Central memory CD8-positive, alpha-beta T cell (primary cell): ENCODE measurements at regions not wholly inside any gene's neighbourhood (a gene's known extent, or its start where the extent isn't known, plus 50 kb on each side); places are given as distances from the start of the nearest gene placed in this dataset.

Experiments
- ATAC-seq: fragments of 150-1000 bp; cut with Tn5 transposase; replicated peaks from 2 replicates; pipeline ENCODE4 v1.10.0; 2022; ENCODE audit warnings: mild to moderate bottlenecking, moderate FRiP score, moderate number of reproducible peaks; ENCODE audit not compliant: poor library complexity, severe bottlenecking; ENCODE audit errors: extremely low read depth
- DNase-seq, 2 donors: peaks; one replicate each; pipeline ENCODE4 v3.0.0; 2021; ENCODE audit warnings: low spot score in 2 of 2
- H3K27ac Mint-ChIP-seq: one replicate; pipeline ENCODE4 v1.8.0; 2022; ENCODE audit warnings: low read depth, mild to moderate bottlenecking, moderate library complexity, mixed read lengths
- H3K27me3 Mint-ChIP-seq: one replicate; pipeline ENCODE4 v1.8.0; 2022; ENCODE audit warnings: mixed read lengths
- H3K36me3 Mint-ChIP-seq: one replicate; pipeline ENCODE4 v1.8.0; 2022; ENCODE audit warnings: mild to moderate bottlenecking, moderate library complexity, mixed read lengths; ENCODE audit not compliant: insufficient read depth
- H3K4me1 Mint-ChIP-seq: one replicate; pipeline ENCODE4 v1.8.0; 2022; ENCODE audit warnings: mixed read lengths
- H3K4me3 Mint-ChIP-seq: one replicate; pipeline ENCODE4 v1.8.0; 2022; ENCODE audit warnings: mild to moderate bottlenecking, moderate library complexity, mixed read lengths
- H3K9me3 Mint-ChIP-seq: one replicate; pipeline ENCODE4 v1.8.0; 2022; ENCODE audit warnings: mixed read lengths

GRCh38 chr2:38129481-38129880 lies 53.5 kb upstream of the CYP1B1 start:
- peaks cover 8% of the 10 kb centered on the region for H3K9me3 Mint-ChIP-seq
- H3K27ac Mint-ChIP-seq, result no peak overlapping the region
- DNase-seq (no peak), ATAC-seq (no peak)
- H3K4me3 Mint-ChIP-seq, result no peak overlapping the region
- no peaks in the 10 kb centered on the region for H3K27me3 Mint-ChIP-seq
- no peaks in the 10 kb centered on the region for H3K36me3 Mint-ChIP-seq
- H3K4me1 Mint-ChIP-seq, result no peaks in the 10 kb centered on the region

- H3K27me3 Mint-ChIP-seq, result no peaks in the 10 kb centered on the region
- ATAC-seq, result no peak
- no peak overlapping the region for H3K27ac Mint-ChIP-seq
- H3K9me3 Mint-ChIP-seq, result peaks cover 8% of the 10 kb centered on the region
- H3K36me3 Mint-ChIP-seq, result no peaks in the 10 kb centered on the region
- no peak overlapping the region for H3K4me3 Mint-ChIP-seq
- H3K4me1 Mint-ChIP-seq, result no peaks in the 10 kb centered on the region
- DNase-seq, result no peak
Measured at GRCh38 chr2:38128653-38129052, 52.7 kb upstream of the CYP1B1 start.

DNA sequence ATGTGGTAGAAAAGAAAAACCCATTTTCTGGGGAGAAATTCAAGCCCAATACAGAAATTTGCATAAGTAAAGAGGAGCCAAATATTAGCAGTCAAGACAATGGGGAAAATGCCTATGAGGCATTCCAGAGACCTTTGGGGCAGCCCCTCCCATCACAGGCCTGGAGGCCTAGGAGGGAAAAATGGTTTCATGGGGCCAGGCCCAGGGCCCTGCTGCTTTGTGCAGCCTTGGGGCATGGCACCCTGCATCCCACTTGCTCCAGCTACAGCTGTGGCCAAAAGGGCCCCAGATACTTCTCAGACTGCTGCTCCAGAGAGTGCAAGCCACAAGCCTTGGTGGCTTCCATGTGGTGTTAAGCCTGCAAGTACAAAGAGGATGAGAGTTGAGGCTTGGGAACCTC lies 51.3 kb upstream of the CYP1B1 start:
- no peaks in the 10 kb centered on the region for H3K4me1 Mint-ChIP-seq
- H3K9me3 Mint-ChIP-seq, result peaks cover 8% of the 10 kb centered on the region
- ATAC-seq (no peak), DNase-seq (no peak)
- no peaks in the 10 kb centered on the region for H3K27me3 Mint-ChIP-seq
- no peaks in the 10 kb centered on the region for H3K36me3 Mint-ChIP-seq
- no peak overlapping the region for H3K4me3 Mint-ChIP-seq
- H3K27ac Mint-ChIP-seq, result no peak overlapping the region

- peaks cover 8% of the 10 kb centered on the region for H3K9me3 Mint-ChIP-seq
- H3K27ac Mint-ChIP-seq, result no peak overlapping the region
- no peaks in the 10 kb centered on the region for H3K4me1 Mint-ChIP-seq
- H3K4me3 Mint-ChIP-seq, result no peak overlapping the region
- no peak for ATAC-seq
- DNase-seq, result no peak
- no peaks in the 10 kb centered on the region for H3K36me3 Mint-ChIP-seq
- peaks cover under 1% of the 10 kb centered on the region for H3K27me3 Mint-ChIP-seq
Measured at GRCh38 chr2:38125842-38126241, 49.9 kb upstream of the CYP1B1 start.
